Lung (tissue), 11 donors: ENCODE measurements at regions not wholly inside any gene's neighbourhood (a gene's known extent, or its start where the extent isn't known, plus 50 kb on each side); places are given as distances from the start of the nearest gene placed in this dataset.

ENCODE experiments used
- ATAC-seq: fragments of 200-7000 bp; cut with Tn5 transposase; one replicate; pipeline ENCODE4 v1.9.1; 2020; ENCODE audit warnings: moderate number of reproducible peaks; ENCODE audit not compliant: insufficient read depth, low FRiP score
- DNase-seq, 3 donors: peaks; one replicate each; pipeline ENCODE4 v3.0.0-alpha.2; 2013 to 2017
- H3K27ac ChIP-seq, 2 donors: one replicate each; pipeline ENCODE4 v1.5.1; 2013; ENCODE audit warnings: mild to moderate bottlenecking in 2 of 2, moderate library complexity in 2 of 2, control low read depth in 1 of 2, inconsistent platforms in 1 of 2, low read depth in 1 of 2, low read length in 1 of 2
- H3K27me3 ChIP-seq, 3 donors: one replicate each; pipeline ENCODE4 v1.5.1; 2013; ENCODE audit warnings: low read length in 2 of 3; ENCODE audit not compliant: control insufficient read depth in 3 of 3, insufficient read depth in 3 of 3
- H3K36me3 ChIP-seq, 4 donors: one replicate each; pipeline ENCODE4 v1.5.1; 2013; ENCODE audit warnings: low read length in 4 of 4, mild to moderate bottlenecking in 1 of 4, moderate library complexity in 1 of 4; ENCODE audit not compliant: control insufficient read depth in 4 of 4, insufficient read depth in 4 of 4
- H3K4me1 ChIP-seq, 5 donors: one replicate each; pipeline ENCODE4 v1.5.1; 2013; ENCODE audit warnings: low read length in 5 of 5, mild to moderate bottlenecking in 2 of 5, moderate library complexity in 1 of 5; ENCODE audit not compliant: control insufficient read depth in 5 of 5, insufficient read depth in 5 of 5
- H3K4me3 ChIP-seq: one replicate; pipeline ENCODE4 v1.5.1; 2013; ENCODE audit warnings: mild to moderate bottlenecking, control low read depth, moderate library complexity
- H3K9ac ChIP-seq, 2 donors: one replicate each; pipeline ENCODE4 v1.5.1; 2013; ENCODE audit warnings: low read length in 2 of 2, control low read depth in 1 of 2; ENCODE audit not compliant: insufficient read depth in 1 of 2
- H3K9me3 ChIP-seq, 4 donors: one replicate each; pipeline ENCODE4 v1.5.1; 2013; ENCODE audit warnings: low read length in 3 of 4, mild to moderate bottlenecking in 1 of 4, moderate library complexity in 1 of 4; ENCODE audit not compliant: control insufficient read depth in 4 of 4, insufficient read depth in 3 of 4
- WGBS, 2 donors: extraction: QIAGEN DNeasy Blood & Tissue Kit; methylation state at CpG; one replicate each; pipeline ENCODE4 v1.1.7; 2013; 5-methylcytosine and 5-hydroxymethylcytosine counted together
- TF ChIP-seq, protein P1 (sequence below): IDR thresholded peaks from 2 replicates; pipeline ENCODE4 v1.5.1; 2012; ENCODE audit warnings: mild to moderate bottlenecking; ENCODE audit errors: control extremely low read depth, extremely low read depth
- donor health status: control.
- donor health status: control.
- donor health status: Bipolar disorder and iron deficiency.
- donor health status: healthy.
- donor health status: DM: yes; HTN: yes; CAD: no.

DNA sequence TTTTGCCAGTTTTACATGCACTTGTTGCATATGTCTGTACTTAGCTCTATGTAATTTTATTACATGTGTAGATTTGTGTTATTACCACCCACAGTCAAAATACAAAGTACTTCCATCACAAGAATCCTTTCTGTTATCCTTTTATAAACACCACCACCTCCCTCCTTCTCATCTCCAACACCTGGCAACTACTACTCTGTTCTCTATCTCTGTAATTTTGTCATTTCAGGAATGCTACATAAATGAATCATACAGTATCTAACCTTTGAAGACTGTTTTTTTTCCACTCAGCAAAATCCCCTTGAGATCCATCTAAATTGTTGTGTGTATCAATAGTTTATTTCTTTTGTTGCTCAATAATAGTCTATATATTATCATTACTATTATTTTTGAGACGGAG is 64.5 kb upstream of the COP1 start:
- TF ChIP-seq, protein P1, sequence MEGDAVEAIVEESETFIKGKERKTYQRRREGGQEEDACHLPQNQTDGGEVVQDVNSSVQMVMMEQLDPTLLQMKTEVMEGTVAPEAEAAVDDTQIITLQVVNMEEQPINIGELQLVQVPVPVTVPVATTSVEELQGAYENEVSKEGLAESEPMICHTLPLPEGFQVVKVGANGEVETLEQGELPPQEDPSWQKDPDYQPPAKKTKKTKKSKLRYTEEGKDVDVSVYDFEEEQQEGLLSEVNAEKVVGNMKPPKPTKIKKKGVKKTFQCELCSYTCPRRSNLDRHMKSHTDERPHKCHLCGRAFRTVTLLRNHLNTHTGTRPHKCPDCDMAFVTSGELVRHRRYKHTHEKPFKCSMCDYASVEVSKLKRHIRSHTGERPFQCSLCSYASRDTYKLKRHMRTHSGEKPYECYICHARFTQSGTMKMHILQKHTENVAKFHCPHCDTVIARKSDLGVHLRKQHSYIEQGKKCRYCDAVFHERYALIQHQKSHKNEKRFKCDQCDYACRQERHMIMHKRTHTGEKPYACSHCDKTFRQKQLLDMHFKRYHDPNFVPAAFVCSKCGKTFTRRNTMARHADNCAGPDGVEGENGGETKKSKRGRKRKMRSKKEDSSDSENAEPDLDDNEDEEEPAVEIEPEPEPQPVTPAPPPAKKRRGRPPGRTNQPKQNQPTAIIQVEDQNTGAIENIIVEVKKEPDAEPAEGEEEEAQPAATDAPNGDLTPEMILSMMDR, result no peak
- Histone ChIP-seq H3K36me3 (no peaks in the 10 kb centered on the region), H3K27ac (no peak overlapping the region), H3K9me3 (peaks cover 0 to 2% (median 0%) of the 10 kb centered on the region in 4 donors), H3K4me3 (no peak overlapping the region), H3K27me3 (no peaks in the 10 kb centered on the region), H3K9ac (no peak overlapping the region), H3K4me1 (no peaks in the 10 kb centered on the region)
- ATAC-seq (no peak), DNase-seq (no peak)
- 83 to 94% methylated on average over 1 of the region's 1 CpG for WGBS, 2 donors
